GM19468 (cell line): ENCODE measurements at regions not wholly inside any gene's neighbourhood (a gene's known extent, or its start where the extent isn't known, plus 50 kb on each side); places are given as distances from the start of the nearest gene placed in this dataset.

Source experiments
- ATAC-seq: cut with Tn5 transposase; IDR thresholded peaks from one replicate; pipeline ENCODE4 v1.9.1; 2021; ENCODE audit warnings: mild to moderate bottlenecking, moderate library complexity, moderate number of reproducible peaks; ENCODE audit not compliant: unreplicated experiment; ENCODE audit errors: extremely low read depth

GRCh38 chr9:19521205-19521604 is 112.4 kb downstream of the ACER2 start:
- no peak for ATAC-seq

DNA sequence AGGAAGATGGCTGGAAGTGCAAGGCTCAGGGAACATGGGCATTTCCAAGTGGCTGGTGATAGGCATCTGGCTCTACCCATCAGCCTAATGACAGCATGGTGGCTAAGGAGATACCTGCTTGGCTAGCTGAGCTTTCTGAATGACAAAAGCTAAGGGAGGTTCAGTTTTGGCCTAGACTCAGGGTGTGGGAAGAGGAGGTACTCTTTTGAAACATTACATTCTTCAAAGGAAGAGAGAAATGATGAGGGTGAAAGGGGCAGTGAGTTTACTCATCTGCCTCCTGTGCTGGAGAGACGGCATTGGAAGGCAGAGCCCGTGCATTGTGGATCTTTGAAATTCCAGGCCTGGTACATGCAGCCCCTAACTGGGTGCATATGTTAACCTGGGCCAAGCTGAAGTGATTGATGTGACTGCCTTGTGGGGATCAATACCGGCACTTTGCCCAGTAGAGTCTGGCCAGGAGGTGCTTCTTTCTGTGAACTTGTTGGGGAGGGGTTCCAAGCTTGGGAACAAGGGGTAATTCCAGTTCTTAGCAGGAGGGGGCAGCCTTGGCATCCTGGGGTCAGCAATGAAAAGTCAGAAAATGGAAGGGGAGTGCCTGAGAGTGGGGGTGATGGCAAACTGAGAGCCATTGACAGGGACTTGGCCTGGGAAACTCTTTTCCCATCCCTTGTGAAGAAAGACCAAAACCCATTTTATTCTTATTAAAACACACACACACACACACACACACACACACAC is 108.6 kb downstream of the ACER2 start:
- ATAC-seq: no peak

DNA sequence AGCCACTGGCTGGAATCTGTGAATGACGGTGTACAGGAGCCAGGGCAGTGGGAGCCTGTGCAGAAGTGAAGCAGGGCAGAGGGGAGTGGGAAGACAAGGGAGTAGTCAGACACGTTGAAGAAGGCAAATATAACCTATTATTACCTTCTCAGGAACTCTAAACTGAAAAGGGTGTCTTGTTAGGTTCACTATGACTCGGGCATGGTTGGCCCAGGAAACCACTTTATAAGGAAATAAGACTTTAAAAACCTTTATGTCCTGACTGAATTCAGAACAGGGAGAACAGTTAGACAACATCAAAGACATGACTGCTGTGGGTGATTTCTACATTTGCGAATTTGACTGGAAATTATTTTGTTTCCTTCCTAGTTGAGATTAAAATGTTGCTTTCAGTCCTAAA is 107.5 kb downstream of the ACER2 start:
- no peak for ATAC-seq

GRCh38 chr9:19513671-19514275 is 105.0 kb downstream of the ACER2 start:
- no peak for ATAC-seq

GRCh38 chr9:19512103-19512832 is 103.5 kb downstream of the ACER2 start:
- no peak for ATAC-seq

DNA sequence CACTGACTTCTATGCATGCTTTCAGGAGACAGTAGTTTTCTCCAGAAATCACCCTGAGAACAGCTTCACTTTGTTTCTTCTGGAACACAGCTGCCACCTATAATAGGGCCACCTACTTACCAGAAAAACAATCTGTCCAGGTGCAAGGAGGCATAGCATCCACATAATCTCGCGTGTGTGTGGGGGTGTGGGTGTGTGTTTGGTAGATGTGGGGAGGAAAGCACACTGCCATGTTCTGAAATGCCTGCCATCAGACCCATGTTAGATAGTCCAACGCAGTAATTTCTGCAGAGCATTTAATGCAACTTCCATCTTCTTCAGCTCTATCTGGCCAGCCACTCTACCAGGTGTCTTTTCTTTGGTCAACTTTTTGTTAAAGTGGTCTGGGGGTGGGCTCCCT is 102.9 kb downstream of the ACER2 start:
- no peak for ATAC-seq

GRCh38 chr9:19510907-19511306 is 102.1 kb downstream of the ACER2 start:
- ATAC-seq: no peak
